ENCODE measurements at regions not wholly inside any gene's neighbourhood (a gene's known extent, or its start where the extent isn't known, plus 50 kb on each side); places are given as distances from the start of the nearest gene placed in this dataset.
A peak's percentile ranks its signal among the peaks of the same experiment; 100 is the strongest.

DNA sequence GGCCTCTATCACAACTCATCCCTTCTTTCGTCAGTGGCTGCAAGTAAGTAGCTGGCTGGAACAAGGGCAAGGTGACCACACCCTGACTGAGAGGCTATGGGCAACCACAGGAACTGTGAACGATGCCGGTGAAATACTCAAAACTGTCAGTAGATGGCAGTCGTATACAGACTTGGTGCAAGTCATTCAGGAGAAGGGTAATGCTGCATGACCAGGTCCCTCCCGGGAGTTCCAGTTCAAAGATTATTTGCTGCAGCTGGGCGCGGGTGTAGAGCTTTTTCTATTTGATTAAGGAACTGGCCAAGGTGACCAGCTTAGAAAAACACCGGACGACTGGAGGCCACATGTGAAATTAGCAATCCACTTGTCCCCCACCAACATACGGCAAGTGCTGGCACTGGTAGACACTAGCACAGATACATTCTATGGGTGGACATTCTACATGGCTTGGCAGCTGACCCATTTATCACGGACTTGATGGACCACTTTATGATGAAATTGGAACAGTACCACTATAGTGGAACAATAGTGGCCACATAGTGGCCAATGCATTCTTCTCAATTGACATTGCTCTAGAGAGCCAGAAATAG lies 726.6 kb downstream of the TRAM1L1 start:
- TF ChIP-seq, protein P1, sequence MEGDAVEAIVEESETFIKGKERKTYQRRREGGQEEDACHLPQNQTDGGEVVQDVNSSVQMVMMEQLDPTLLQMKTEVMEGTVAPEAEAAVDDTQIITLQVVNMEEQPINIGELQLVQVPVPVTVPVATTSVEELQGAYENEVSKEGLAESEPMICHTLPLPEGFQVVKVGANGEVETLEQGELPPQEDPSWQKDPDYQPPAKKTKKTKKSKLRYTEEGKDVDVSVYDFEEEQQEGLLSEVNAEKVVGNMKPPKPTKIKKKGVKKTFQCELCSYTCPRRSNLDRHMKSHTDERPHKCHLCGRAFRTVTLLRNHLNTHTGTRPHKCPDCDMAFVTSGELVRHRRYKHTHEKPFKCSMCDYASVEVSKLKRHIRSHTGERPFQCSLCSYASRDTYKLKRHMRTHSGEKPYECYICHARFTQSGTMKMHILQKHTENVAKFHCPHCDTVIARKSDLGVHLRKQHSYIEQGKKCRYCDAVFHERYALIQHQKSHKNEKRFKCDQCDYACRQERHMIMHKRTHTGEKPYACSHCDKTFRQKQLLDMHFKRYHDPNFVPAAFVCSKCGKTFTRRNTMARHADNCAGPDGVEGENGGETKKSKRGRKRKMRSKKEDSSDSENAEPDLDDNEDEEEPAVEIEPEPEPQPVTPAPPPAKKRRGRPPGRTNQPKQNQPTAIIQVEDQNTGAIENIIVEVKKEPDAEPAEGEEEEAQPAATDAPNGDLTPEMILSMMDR (IDR thresholded peaks at IDR 0.05; ENCODE audit: low read length): peak; percentile 78
- no peak for TF ChIP-seq EZH2 (optimal IDR thresholded peaks at IDR 0.05; ENCODE audit: low read depth, low read length)
- no peak for TF ChIP-seq EZH2phosphoT487 (IDR thresholded peaks at IDR 0.05; ENCODE audit: low read length)

All from MM.1S (cell line).